NCI-H345 treated with DMSO at 0.1 percent for 48 hours (cell line): ENCODE measurements at regions not wholly inside any gene's neighbourhood (a gene's known extent, or its start where the extent isn't known, plus 50 kb on each side); places are given as distances from the start of the nearest gene placed in this dataset.
"Not testable (repeated sequence)": the region's sequence is repeated elsewhere in the genome, so short reads cannot be mapped to it uniquely, and the experiment has no call there.

Source experiments
- DNase-seq: peaks from one replicate; lab custom pipeline; 2025; ENCODE audit not compliant: unreplicated experiment; lab: John Stamatoyannopoulos, UW

DNA sequence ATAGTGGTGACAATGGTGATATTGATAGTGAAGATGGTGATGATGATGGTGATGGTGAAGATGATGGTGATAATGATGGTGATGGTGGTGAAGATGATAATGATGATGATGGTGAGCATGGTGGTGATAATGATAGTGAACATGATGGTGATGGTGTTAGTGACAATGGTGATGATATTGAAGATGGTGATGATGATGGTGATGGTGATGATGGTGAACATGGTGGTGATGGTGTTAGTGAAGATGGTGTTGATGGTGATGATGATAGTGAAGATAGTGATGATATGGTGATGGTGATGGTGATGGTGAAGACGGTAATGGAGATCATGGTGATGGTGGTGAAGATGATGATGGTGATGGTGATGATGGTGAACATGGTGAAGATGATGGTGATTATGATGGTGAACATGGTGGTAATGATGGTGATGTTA lies 259.2 kb downstream of the MATN1 start:
- DNase-seq, result no peak

- no peak for DNase-seq
Observed at GRCh38 chr1:30462826-30463425, 260.5 kb downstream of the MATN1 start.

GRCh38 chr1:30462166-30462565 lies 261.2 kb downstream of the MATN1 start:
- no peak for DNase-seq

GRCh38 chr1:30461640-30462039 lies 261.7 kb downstream of the MATN1 start:
- no peak for DNase-seq

- DNase-seq, result no peak
Observed at GRCh38 chr1:30460661-30461060, 262.7 kb downstream of the MATN1 start.

DNA sequence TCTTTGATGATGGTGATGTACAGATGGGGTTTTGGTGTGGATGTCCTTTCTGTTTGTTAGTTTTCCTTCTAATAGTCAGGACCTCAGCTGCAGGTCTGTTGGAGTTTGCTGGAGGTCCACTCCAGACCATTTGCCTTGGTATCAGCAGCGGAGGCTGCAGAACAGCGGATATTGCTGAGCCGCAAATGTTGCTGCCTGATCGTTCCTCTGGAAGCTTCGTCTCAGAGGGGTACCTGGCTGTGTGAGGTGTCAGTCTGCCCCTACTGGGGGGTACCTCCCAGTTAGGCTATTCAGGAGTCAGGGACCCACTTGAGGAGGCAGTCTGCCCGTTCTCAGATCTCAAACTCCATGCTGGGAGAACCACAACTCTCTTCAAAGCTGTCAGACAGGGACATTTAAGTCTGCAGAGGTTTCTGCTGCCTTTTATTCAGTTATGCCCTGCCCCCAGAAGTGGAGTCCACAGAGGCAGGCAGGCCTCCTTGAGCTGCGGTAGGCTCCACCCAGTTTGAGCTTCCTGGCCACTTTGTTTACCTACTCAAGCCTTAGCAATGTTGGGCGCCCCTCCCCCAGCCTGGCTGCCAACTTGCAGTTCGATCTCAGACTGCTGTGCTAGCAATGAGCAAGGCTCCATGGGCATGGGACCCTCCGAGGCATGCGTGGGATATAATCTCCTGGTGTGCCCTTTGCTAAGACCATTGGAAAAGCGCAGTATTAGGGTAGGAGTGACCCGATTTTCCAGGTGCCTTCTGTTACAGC lies 264.5 kb downstream of the MATN1 start:
- not testable (repeated sequence) for DNase-seq

GRCh38 chr1:30452925-30453324 lies 270.5 kb downstream of the MATN1 start:
- DNase-seq, result no peak

- no peak for DNase-seq
Observed at GRCh38 chr1:30452170-30452569, 271.2 kb downstream of the MATN1 start.

DNA sequence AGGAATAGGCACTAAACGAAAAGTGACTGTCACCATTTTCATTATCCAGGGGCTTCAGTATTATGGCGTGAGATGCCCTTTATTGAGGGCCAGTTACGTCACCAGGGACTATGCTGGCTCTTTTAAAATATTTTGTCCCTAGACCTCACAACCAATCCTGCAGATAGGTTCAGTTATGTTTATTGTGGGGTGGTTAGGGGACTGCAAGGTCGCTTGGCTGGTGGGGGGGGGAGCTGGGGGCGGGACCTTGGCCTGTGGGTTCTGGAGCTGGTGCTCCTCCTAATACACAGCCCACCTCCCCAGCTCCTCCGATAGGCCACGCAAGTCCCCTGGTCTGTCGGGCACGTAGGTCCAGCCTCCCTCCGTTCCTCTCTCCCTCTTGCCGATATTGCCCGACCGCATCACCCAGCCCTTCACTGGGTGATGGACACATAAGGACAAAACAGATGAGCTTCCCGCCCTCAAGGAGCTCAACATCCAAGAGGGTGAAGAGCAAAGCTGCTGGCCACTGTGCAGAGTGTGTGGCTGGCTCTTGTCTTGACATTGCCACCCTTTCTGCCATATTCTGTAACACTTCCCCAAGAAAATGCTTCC lies 271.8 kb downstream of the MATN1 start:
- no peak for DNase-seq

DNA sequence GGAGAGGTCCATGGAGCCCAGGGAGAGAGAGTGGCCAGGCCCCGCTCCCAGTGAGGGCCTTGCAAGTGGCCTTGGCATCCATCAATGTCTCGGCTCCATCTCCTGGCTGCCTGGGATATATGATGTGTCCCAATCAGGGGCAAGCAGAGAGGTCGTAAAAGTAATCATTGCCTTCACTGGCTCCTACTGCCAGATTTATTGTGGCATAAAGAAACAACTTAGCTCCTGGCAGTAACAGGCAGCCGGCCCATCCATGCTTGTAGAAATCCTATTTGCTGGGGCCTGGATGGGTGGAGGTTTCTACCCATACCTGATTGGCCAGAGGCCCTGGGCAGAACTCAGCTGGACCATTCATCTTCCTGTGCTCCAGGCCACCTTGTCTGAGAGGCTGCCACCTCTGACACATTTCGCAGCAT lies 272.6 kb downstream of the MATN1 start:
- no peak for DNase-seq

DNA sequence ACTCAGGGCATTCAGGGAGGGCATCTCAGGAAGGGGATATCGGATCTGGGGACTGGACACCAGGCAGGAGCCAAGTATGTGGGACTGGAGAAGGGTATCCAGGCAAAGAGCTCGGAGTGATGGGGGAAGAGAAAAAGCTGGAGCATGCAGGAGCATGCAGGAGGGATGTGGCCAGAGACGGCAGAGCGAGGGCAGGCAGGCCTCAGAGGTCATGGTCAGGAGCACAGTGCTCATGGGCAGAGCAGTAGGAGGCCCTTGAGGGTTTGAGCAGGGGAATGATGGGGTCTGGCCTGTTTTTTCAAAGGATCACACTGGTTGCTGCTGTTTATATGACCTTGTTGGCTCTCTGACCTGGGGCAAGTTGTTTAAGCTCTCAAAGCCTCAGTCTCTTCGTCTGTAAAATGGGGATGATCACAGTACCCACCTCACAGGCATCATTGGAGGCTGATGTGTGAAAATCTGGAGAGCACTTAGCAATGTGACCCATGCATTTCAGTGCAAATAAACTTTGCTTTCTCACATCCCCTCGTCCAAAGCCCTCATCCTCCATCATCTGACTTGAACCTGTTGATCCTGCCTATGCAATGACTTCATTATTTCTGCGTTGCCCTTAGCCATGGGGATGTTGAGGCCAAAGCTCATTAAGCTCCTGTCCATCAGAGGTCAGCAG lies 273.1 kb downstream of the MATN1 start:
- no peak for DNase-seq

- no peak for DNase-seq
Observed at GRCh38 chr1:30449428-30450147, 273.8 kb downstream of the MATN1 start.

DNA sequence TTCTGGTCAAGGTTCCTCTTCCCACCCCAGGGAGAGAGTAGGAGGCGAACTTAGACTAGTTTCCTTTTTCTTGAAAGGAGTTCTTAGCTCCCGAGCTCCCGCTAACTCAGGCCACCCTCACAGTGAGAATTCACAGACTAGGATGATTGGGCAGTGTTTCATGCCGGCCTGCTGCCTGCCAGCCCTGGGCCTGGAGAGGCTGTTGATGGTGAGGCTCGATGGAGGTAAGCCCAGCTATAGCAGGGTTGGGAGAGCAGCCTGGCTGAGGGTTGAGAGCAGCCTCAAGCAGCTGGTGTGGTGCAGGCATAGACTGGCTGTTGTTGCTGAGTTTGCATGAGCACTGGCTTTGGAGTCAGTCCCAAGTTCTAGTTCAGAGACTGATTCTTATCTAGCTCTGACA lies 274.4 kb downstream of the MATN1 start:
- no peak for DNase-seq

DNA sequence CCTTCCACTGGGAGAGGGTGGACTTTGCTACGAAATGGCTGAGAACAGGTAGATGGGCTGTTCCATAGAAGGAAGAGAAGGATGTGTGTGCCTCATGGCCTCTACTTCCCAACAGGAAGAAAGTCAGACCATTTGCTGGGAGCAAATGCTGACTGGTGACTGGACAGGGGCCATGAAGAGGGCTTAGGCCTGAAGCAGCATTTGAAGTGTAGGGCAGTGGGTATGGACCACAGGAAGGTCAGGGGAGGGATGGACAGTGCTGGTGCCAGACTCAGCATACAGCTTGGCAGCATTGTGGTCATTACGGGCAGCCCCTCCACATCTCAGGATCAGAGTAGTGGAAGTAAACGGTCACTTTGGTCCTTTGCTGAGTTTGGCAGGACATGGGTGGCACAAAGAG lies 275.7 kb downstream of the MATN1 start:
- DNase-seq, result no peak

DNA sequence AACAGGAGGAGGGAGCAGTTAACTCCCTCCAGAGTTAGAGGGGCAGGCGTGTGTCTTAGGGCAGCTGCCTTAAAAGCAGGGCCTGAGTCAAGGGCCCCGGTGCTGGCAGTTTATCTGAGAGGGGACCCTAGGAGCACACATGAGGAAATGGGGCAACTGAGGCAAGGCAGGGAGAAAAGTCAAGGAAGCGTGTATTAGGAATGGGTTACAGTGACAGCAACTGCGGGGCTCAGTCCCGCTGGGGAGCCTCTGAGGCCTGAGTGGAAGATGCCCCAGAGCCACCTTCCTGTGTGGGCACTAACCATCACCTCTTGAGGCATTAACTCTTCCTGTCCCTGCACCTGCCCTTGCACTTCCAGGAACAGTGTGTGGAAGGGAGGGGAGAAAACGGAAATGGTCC lies 276.3 kb downstream of the MATN1 start:
- DNase-seq, result no peak

DNA sequence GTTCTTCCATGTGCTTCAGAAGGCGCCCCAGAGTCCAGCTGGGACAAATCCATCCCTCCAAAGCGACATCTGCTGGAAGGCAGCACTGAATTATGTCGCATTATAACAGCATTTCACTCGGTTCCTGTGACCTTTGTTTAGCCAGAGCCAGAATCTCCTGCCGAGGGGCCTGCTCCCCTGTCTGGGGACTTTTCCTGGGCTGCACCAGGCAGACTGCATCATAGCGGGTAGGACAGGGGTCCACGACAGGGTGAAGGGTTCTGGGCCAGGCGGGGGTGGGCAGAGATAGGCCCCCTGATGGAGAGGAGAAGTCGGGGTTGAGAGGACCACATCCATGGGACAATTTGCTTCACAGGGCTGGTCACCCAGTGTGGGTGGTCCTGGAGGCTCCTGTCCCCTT lies 276.9 kb downstream of the MATN1 start:
- DNase-seq, result no peak

DNA sequence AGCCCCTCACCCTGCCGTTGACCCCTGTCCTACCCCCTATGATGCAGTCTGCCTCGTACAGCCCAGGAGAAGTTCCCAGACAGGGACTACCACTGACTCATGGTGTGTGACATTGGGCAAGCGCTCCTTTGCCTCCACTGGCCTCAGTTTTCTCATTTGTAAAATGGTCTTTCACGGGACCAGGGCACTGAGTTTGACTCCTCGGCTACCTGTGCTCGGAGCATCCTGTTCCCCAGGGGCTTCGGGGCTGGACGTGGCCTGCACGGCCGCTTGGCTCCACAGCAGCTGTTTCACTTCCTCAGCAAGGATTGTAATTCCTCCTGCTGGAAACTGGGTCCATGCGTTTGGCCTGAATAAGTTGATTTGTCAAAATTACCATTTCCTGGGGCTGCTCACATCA lies 277.3 kb downstream of the MATN1 start:
- DNase-seq, result no peak

GRCh38 chr1:30445449-30445848 lies 277.9 kb downstream of the MATN1 start:
- DNase-seq, result no peak

DNA sequence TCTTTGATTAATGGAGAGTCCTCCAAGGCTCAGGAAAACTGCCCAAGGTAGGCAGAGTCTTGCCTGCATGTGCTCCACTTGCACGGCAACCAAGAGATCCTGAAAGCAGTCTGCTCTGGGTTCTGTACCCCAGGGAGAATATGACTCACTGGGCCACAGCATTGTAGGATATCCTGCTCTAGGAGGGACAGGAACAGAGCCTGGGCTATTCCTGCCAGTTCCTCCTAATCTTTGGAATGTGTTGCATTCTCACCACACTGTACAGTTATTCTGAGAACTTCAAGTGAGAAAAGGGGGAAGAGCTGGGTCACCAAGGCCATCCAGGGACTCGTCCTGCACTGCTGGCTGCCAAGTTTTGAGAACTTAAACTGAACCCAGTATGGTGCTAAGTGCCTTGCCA lies 278.5 kb downstream of the MATN1 start:
- no peak for DNase-seq

DNA sequence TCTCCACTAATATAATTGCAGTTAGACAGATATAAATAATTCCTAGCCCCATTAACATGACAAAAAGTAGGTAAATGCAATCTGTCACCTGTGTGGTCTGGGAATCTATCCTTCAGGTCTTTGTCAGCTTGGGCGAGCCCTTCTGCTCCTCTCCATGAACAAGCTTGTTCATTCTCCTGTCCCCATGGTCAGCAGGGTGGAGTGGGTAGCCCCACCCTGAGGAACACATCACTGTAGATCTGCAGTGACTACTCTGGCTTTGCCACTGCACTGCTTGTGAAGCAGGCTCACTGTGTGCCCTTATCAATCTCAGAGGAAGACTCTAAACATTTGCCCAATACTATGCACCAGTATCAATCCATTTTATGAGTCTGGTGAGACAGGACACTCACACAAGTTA lies 279.0 kb downstream of the MATN1 start:
- DNase-seq, result no peak

DNA sequence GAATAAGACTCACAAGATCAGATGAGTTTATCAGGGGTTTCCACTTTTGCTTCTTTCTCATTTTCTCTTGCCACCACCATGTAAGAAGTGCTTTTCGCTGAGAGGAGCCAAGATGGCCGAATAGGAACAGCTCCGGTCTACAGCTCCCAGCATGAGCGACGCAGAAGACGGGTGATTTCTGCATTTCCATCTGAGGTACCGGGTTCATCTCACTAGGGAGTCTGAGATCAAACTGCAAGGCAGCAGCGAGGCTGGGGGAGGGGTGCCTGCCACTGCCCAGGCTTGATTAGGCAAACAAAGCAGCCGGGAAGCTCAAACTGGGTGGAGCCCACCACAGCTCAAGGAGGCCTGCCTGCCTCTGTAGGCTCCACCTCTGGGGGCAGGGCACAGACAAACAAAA lies 285.1 kb downstream of the MATN1 start:
- not testable (repeated sequence) for DNase-seq
